K562 (cell line): ENCODE measurements at regions not wholly inside any gene's neighbourhood (a gene's known extent, or its start where the extent isn't known, plus 50 kb on each side); places are given as distances from the start of the nearest gene placed in this dataset.

Experiments
- ATF2 ChIP-seq: sonication (generic); formaldehyde crosslinking; IDR thresholded peaks from 2 replicates; pipeline ENCODE4 v1.8.1; 2022; ENCODE audit warnings: missing genetic modification reagents
- CHD2 ChIP-seq: IDR thresholded peaks from 2 replicates; pipeline ENCODE4 v1.6.1; 2011; ENCODE audit warnings: low read depth, low read length
- CHD4 ChIP-seq: fragments of 200-600 bp; sonication (generic); IDR thresholded peaks from 3 replicates; pipeline ENCODE4 v1.6.1; 2012; ENCODE audit warnings: low read depth, mild to moderate bottlenecking, mixed read lengths, low read length, inconsistent platforms; ENCODE audit not compliant: insufficient read depth, insufficient replicate concordance, poor library complexity, severe bottlenecking
- E2F4 ChIP-seq: sonication (generic); formaldehyde crosslinking; IDR thresholded peaks from 2 replicates; pipeline ENCODE4 v1.8.0; 2022; ENCODE audit warnings: mild to moderate bottlenecking, low read depth, missing genetic modification reagents
- GABPB2 ChIP-seq: fragments of 250-450 bp; sonication (Bioruptor Pico); conservative IDR thresholded peaks from 2 replicates; pipeline ENCODE4 v1.5.1; 2021; ENCODE audit warnings: mild to moderate bottlenecking
- MAFK ChIP-seq: IDR thresholded peaks from 2 replicates; pipeline ENCODE4 v1.6.1; 2011; ENCODE audit warnings: low read length, improper control_type of control experiment
- NFE2 ChIP-seq: IDR thresholded peaks from 2 replicates; pipeline ENCODE4 v1.6.1; 2014; ENCODE audit warnings: antibody characterized with exemption, low read depth
- PHF8 ChIP-seq: fragments of 200-600 bp; sonication (generic); IDR thresholded peaks from 2 replicates; pipeline ENCODE4 v1.6.1; 2012; ENCODE audit warnings: mixed run types, mild to moderate bottlenecking, inconsistent platforms, low read length, moderate library complexity, borderline replicate concordance
- PML ChIP-seq: IDR thresholded peaks from 2 replicates; pipeline ENCODE4 v1.6.1; 2012; ENCODE audit warnings: low read length, inconsistent platforms
- TFAP4 ChIP-seq: sonication (generic); formaldehyde crosslinking; IDR thresholded peaks from 2 replicates; pipeline ENCODE4 v1.8.0; 2022; ENCODE audit warnings: missing genetic modification reagents, mild to moderate bottlenecking, moderate library complexity, borderline replicate concordance
- THRAP3 ChIP-seq: fragments of 450-650 bp; IDR thresholded peaks from 2 replicates; pipeline ENCODE4 v1.6.1; 2016; ENCODE audit warnings: mild to moderate bottlenecking, inconsistent platforms, borderline replicate concordance
- ZBTB8A ChIP-seq: fragments of 450-650 bp; IDR thresholded peaks from 2 replicates; pipeline ENCODE4 v1.6.1; 2018; ENCODE audit warnings: mild to moderate bottlenecking, moderate library complexity; ENCODE audit not compliant: partially characterized antibody
- TF ChIP-seq, protein P1 (sequence below), 2 experiments: fragments of 450-650 bp; formaldehyde crosslinking in 1 of 2; IDR thresholded peaks; 2 replicates each; pipeline versions ENCODE4 v1.4.0 to v1.6.1; 2014 to 2020; ENCODE audit warnings: mild to moderate bottlenecking in 2 of 2, borderline replicate concordance in 1 of 2, low read depth in 1 of 2
- TF ChIP-seq, protein P2 (sequence below), 3 experiments: IDR thresholded peaks in 2 of 3; conservative IDR thresholded peaks in 1 of 3; 2 replicates each; pipeline ENCODE4 v1.5.1; 2011 to 2012; ENCODE audit warnings: low read length in 3 of 3, mild to moderate bottlenecking in 3 of 3, control low read depth in 2 of 3, improper control_type of control experiment in 1 of 3, inconsistent platforms in 1 of 3, low read depth in 1 of 3, mixed read lengths in 1 of 3, moderate library complexity in 1 of 3; ENCODE audit not compliant: insufficient read depth in 2 of 3

DNA sequence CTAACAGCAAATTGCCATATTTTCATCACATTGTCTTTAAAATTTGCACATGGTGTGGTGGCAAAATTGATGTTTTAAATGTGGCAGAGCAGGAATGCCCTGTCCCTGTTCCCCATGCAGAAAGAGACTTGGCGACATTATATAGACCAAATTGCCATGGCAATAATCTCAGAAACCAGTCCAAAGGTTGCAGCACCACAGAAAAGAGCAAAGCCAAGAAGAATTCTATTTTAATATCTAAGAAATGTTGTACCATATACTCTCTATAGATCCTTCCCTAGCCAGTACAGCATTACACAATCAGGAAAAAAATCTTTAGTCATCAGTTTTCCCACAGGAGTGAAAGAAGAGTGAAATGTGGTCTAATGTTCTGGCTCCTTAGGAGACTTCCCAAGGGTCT, 80.0 kb downstream of the UGT2B28 start:
- TF ChIP-seq CHD4 (no peak), MAFK (no peak), ATF2 (CRISPR knock-in tag) (no peak), PML (no peak), TFAP4 (no peak), PHF8 (no peak), CHD2 (no peak), ZBTB8A (no peak), E2F4 (no peak), NFE2 (no peak), GABPB2 (CRISPR knock-in tag) (no peak), THRAP3 (no peak)
- TF ChIP-seq, protein P1, sequence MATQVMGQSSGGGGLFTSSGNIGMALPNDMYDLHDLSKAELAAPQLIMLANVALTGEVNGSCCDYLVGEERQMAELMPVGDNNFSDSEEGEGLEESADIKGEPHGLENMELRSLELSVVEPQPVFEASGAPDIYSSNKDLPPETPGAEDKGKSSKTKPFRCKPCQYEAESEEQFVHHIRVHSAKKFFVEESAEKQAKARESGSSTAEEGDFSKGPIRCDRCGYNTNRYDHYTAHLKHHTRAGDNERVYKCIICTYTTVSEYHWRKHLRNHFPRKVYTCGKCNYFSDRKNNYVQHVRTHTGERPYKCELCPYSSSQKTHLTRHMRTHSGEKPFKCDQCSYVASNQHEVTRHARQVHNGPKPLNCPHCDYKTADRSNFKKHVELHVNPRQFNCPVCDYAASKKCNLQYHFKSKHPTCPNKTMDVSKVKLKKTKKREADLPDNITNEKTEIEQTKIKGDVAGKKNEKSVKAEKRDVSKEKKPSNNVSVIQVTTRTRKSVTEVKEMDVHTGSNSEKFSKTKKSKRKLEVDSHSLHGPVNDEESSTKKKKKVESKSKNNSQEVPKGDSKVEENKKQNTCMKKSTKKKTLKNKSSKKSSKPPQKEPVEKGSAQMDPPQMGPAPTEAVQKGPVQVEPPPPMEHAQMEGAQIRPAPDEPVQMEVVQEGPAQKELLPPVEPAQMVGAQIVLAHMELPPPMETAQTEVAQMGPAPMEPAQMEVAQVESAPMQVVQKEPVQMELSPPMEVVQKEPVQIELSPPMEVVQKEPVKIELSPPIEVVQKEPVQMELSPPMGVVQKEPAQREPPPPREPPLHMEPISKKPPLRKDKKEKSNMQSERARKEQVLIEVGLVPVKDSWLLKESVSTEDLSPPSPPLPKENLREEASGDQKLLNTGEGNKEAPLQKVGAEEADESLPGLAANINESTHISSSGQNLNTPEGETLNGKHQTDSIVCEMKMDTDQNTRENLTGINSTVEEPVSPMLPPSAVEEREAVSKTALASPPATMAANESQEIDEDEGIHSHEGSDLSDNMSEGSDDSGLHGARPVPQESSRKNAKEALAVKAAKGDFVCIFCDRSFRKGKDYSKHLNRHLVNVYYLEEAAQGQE (IDR thresholded peaks at IDR 0.05; ENCODE audit: borderline replicate concordance), result no peak
- TF ChIP-seq, protein P1 (CRISPR knock-in tag; IDR thresholded peaks at IDR 0.05; ENCODE audit: low read depth), result no peak
- TF ChIP-seq, protein P2, sequence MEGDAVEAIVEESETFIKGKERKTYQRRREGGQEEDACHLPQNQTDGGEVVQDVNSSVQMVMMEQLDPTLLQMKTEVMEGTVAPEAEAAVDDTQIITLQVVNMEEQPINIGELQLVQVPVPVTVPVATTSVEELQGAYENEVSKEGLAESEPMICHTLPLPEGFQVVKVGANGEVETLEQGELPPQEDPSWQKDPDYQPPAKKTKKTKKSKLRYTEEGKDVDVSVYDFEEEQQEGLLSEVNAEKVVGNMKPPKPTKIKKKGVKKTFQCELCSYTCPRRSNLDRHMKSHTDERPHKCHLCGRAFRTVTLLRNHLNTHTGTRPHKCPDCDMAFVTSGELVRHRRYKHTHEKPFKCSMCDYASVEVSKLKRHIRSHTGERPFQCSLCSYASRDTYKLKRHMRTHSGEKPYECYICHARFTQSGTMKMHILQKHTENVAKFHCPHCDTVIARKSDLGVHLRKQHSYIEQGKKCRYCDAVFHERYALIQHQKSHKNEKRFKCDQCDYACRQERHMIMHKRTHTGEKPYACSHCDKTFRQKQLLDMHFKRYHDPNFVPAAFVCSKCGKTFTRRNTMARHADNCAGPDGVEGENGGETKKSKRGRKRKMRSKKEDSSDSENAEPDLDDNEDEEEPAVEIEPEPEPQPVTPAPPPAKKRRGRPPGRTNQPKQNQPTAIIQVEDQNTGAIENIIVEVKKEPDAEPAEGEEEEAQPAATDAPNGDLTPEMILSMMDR (IDR thresholded peaks at IDR 0.05 in 2 of 3, conservative IDR thresholded peaks at IDR 0.05 in 1 of 3; ENCODE audit: insufficient read depth in 2 of 3, low read depth in 1 of 3, low read length in 3 of 3), result no peak
